Brain pericyte (primary cell): ENCODE measurements at regions not wholly inside any gene's neighbourhood (a gene's known extent, or its start where the extent isn't known, plus 50 kb on each side); places are given as distances from the start of the nearest gene placed in this dataset.
"Not testable (repeated sequence)": the region's sequence is repeated elsewhere in the genome, so short reads cannot be mapped to it uniquely, and the experiment has no call there.

Experiments used
- DNase-seq: peaks from one replicate; pipeline ENCODE4 v3.0.0-alpha.2; 2012; ENCODE audit warnings: low read depth, low spot score

DNA sequence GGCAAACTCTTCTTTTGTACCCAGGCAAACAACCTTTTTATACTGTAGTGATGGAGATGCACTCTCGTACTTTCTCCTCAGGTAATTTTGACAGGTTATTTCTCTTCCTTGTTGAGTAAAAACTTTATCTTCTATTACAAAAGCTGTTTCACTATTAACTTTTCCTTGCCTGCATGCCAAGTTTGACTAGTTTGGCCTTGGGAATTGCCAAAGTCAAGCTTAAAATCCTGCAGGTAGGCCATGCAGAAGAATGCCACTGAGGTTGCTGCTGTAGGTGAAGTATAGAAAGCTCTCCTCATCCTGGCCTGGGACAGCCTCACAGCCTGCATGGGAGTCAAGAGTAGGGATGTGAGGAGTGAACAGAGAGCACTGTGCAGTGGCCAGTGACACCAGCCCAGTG, 1293.5 kb upstream of the CHAC2 start:
- no peak for DNase-seq

DNA sequence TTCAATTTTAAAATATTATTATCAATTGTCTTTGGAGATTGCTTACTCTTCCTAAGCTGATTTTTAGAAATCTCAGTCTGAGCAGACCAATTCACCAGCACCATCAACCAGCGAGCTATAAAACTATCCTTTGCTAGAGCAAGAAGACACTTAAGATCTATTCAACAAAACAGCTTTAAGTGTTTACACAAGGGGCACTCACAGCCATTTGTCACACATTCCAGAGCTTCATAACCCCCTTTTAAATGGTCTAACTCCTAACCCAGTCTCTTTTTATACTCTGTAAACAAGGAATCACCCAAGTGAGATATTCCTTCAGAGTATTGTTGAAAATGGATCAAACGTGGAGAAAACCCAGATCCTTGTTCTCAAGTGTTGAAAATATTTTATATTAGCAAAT, 1294.1 kb upstream of the CHAC2 start:
- DNase-seq, result no peak

DNA sequence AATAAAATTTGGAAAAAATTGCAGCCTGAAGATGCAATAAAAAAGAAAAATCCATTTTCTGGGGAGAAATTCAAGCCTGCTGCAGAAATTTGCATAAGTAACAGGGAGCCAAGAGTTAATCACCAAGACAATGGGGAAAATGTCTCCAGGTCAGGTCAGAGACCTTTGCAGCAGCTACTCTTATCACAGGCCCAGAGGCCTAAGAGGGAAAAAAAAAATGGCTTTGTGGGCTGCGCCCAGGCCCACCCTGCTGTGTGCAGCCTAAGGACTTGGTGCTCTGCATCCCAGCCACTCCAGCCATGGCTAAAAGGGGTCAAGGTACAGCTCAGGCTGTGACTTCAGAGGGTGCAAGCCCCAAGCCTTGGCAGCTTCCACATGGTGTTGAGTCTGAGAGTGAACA, 1297.1 kb upstream of the CHAC2 start:
- DNase-seq, result not testable (repeated sequence)

DNA sequence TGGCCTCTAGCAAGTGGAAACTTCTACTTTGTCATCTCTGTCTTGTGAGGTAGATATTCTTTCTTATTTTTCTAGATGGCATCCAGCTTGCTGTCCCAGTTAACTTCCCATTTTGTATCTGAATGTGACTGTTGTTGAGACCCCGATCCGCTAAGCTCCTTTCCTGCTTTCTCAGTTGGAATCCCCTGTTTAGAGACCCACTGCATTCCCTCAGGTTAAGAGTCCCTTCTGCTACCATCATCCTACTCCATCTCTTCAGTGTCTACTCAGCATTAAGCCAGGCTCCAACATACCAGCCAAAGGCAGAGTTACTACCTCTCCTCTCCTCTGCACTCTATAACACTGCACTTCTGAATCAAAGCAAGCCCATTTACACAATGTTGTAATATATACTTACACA, 1300.4 kb upstream of the CHAC2 start:
- no peak for DNase-seq

- DNase-seq, result no peak
These were observed 1302.3 kb upstream of the CHAC2 start for GRCh38 chr2:52465287-52465686.

DNA sequence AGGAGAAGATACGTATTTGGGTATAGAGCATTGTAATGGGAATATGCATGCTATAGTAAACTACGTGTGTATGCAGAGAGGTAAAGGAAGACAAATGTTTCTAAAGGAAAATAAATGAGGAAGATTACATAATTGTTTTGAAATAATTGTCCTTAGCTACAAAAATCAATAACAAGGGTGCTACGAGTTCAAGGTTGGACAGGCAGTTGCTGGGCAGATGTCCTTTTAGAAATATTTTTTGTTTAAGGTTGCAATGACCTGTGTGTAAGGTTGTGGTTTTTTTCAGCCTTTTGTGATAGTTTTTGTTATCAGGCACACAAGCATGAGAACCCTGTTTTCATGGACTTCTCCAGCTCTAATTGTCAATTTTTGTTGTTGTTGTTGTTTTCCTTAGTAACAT, 1304.1 kb upstream of the CHAC2 start:
- no peak for DNase-seq

- DNase-seq, result no peak
These were observed 1310.8 kb upstream of the CHAC2 start for GRCh38 chr2:52456561-52457377.

- DNase-seq, result no peak
These were observed 1312.6 kb upstream of the CHAC2 start for GRCh38 chr2:52454962-52455361.

DNA sequence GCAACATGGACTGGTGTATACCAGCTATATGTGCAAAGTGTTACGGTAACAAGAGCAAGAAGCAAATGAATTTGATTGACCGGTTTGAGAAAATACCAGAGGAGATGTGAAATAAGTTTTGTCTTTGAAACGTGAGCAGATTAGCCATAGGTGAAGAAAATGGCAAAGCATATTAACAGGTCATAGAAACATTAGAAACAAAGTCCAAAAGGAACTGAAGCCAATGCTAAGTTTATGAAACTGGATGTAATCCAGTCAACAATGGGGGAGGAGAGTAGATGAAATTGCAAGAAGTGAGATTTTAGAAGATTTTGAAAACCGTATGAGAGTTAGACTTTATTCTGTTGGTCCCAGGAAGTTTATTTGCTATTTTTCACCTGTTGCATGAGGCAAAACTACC, 1315.4 kb upstream of the CHAC2 start:
- no peak for DNase-seq

DNA sequence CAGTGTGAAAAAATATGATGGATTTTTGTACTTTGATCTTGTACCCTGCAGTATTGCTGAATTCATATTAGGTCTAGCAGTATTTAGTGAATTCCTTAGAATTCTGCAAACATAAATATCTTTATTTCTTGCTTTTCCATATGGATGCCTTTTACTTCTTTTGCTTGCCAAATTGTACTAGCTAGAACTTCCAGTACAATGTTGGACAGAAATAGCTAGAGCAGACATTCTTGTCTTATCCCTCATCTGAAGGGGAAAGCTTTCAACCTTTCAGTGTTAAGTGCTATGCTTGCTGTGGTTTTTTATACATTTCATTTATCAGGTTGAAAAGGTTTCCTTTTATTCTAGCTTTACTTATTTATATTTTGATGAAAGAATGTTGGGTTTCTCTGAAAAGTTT, 1321.9 kb upstream of the CHAC2 start:
- no peak for DNase-seq

GRCh38 chr2:52431352-52431760, 1336.2 kb upstream of the CHAC2 start:
- no peak for DNase-seq

DNA sequence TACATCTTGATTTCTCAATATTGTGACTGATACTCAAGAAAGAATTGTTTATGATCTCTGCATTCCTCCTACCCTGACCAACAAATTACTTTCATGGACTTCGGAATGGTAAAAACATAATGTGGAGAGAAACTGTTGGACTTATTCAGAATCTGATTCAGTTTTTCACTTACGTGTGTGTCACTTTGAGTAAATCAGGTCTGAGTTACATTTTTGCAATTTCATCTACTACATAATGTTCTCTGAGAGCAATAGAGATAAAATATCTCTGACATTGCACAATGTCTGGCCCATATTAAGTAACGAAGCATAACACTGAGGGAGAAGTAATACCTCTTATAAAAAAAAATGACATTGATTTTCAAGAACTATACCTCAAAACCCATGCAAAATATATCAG, 1337.9 kb upstream of the CHAC2 start:
- no peak for DNase-seq

DNA sequence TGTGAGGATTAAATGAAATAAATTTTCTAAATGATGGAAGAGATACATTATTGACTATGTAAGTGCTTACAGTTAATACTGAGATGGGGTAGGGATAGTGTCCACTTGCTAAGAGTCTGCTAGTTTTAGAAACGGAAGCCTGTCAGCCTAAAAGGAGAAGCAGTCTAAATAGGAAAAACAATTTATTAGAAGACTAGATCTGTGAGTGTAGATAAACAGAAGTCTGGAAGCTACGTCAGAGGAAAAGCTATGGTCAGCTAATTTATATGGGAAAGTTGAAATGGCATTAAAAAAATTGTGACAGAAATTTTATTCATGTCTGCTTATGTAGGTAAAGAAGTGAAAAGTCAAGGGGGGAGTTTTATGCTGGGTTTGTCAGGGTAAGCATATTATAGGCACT, 1338.4 kb upstream of the CHAC2 start:
- DNase-seq, result no peak

- DNase-seq, result no peak
These were observed 1339.4 kb upstream of the CHAC2 start for GRCh38 chr2:52428224-52428623.

- no peak for DNase-seq
These were observed 1343.9 kb upstream of the CHAC2 start for GRCh38 chr2:52423655-52424054.

DNA sequence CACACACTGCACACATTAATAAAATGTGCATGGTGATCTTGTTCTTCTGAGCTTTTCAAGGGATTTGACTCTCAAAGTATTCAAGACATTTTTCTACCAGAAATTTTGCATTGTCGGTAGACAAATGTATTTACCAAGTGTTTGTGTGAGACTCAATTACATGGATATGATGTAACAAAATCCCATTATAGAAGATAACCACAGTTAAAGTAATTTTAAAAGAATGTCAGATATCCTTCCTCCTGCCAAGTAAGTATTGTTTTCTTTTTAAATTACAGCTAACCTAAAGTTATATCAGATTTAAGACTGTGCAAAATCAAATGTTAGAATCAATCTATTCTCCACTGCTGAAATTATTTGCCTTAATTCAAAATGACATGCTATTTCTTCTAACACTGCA, 1344.5 kb upstream of the CHAC2 start:
- no peak for DNase-seq

DNA sequence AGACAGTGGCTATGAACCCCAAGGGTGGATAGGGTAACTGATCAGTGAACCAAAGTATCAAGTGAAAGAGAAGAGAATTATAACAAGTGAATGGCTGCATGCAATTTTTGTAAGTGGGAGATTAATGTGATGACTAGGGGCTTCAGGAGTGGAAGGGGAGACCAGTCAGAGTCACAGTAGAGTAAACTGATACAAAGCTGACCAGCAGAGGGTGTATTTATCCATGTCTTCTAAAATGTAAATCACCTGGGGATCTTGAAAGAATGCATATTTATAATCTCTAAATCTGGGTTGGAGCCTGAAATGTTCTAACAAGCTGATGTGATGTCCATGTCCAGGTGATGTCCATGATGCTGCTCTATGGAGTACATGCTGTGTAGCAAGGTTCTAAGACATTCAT, 1351.3 kb upstream of the CHAC2 start:
- DNase-seq, result no peak

GRCh38 chr2:52414561-52415295, 1352.9 kb upstream of the CHAC2 start:
- DNase-seq, result no peak

- DNase-seq, result not testable (repeated sequence)
These were observed 1358.1 kb upstream of the CHAC2 start for GRCh38 chr2:52409308-52410118.

GRCh38 chr2:52405980-52406379, 1361.6 kb upstream of the CHAC2 start:
- DNase-seq, result no peak

- no peak for DNase-seq
These were observed 1362.7 kb upstream of the CHAC2 start for GRCh38 chr2:52404866-52405265.

- DNase-seq, result no peak
These were observed 1363.6 kb upstream of the CHAC2 start for GRCh38 chr2:52404046-52404445.
